Osteoblast (primary cell): ENCODE measurements at regions not wholly inside any gene's neighbourhood (a gene's known extent, or its start where the extent isn't known, plus 50 kb on each side); places are given as distances from the start of the nearest gene placed in this dataset.

ENCODE experiments used
- DNase-seq: peaks from one replicate; pipeline ENCODE4 v3.0.0; 2011; ENCODE audit warnings: low spot score, mixed read lengths; ENCODE audit not compliant: insufficient read length; ENCODE audit errors: missing footprints
- H2AFZ ChIP-seq: 2 replicates; pipeline ENCODE4 v1.6.0; 2011; ENCODE audit warnings: mild to moderate bottlenecking, low read length
- H3K27ac ChIP-seq: 2 replicates; pipeline ENCODE4 v1.5.1; 2011; ENCODE audit warnings: mild to moderate bottlenecking, low read depth, low read length, moderate library complexity
- H3K27me3 ChIP-seq: 2 replicates; pipeline ENCODE4 v1.6.0; 2012; ENCODE audit warnings: mild to moderate bottlenecking, control low read depth, inconsistent platforms, low read length, moderate library complexity; ENCODE audit not compliant: insufficient read depth
- H3K36me3 ChIP-seq: 2 replicates; pipeline ENCODE4 v1.5.1; 2011; ENCODE audit warnings: mild to moderate bottlenecking, low read length, control low read depth, moderate library complexity; ENCODE audit not compliant: insufficient read depth
- H3K4me1 ChIP-seq: 2 replicates; pipeline ENCODE4 v1.5.1; 2011; ENCODE audit warnings: mild to moderate bottlenecking, low read length, control low read depth, moderate library complexity; ENCODE audit not compliant: insufficient read depth
- H3K4me2 ChIP-seq: 2 replicates; pipeline ENCODE4 v1.6.0; 2011; ENCODE audit warnings: mild to moderate bottlenecking, low read length; ENCODE audit not compliant: insufficient read depth
- H3K4me3 ChIP-seq: fragments of 200-600 bp; sonication (generic); 3 replicates; pipeline ENCODE4 v1.5.1; 2012; ENCODE audit warnings: mild to moderate bottlenecking, low read length, inconsistent platforms; ENCODE audit not compliant: insufficient read depth
- H3K79me2 ChIP-seq: 2 replicates; pipeline ENCODE4 v1.6.0; 2012; ENCODE audit warnings: mild to moderate bottlenecking, low read length, control low read depth, inconsistent platforms; ENCODE audit not compliant: insufficient read depth
- H3K9me3 ChIP-seq: 2 replicates; pipeline ENCODE4 v1.5.1; 2011; ENCODE audit warnings: low read depth, low read length, control low read depth
- H4K20me1 ChIP-seq: 2 replicates; pipeline ENCODE4 v1.6.0; 2012; ENCODE audit warnings: mild to moderate bottlenecking, low read length, control low read depth; ENCODE audit not compliant: insufficient read depth
- TF ChIP-seq, protein P1 (sequence below): IDR thresholded peaks from 2 replicates; pipeline ENCODE4 v1.5.1; 2011; ENCODE audit warnings: mild to moderate bottlenecking, low read depth, low read length, moderate library complexity; ENCODE audit errors: extremely low read depth

DNA sequence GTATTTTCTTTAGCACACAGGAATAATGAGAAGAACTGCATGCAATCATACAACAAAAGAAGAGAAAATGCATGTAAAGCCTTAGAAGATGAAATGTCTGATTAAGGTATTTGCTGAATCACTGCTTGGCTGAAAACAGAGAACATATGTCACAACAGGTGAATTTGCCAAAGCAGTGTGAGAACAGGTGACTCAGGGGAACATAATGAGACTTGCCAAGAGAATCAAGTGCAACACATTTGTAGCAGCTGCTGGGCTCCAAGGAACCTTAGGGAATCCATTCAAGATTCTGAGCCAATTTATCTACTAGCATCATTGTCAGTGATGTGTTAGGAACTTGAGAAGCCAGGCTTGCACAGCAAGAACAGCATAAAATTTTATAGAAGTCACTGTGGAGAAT, 273.1 kb downstream of the PCDH20 start:
- TF ChIP-seq, protein P1, sequence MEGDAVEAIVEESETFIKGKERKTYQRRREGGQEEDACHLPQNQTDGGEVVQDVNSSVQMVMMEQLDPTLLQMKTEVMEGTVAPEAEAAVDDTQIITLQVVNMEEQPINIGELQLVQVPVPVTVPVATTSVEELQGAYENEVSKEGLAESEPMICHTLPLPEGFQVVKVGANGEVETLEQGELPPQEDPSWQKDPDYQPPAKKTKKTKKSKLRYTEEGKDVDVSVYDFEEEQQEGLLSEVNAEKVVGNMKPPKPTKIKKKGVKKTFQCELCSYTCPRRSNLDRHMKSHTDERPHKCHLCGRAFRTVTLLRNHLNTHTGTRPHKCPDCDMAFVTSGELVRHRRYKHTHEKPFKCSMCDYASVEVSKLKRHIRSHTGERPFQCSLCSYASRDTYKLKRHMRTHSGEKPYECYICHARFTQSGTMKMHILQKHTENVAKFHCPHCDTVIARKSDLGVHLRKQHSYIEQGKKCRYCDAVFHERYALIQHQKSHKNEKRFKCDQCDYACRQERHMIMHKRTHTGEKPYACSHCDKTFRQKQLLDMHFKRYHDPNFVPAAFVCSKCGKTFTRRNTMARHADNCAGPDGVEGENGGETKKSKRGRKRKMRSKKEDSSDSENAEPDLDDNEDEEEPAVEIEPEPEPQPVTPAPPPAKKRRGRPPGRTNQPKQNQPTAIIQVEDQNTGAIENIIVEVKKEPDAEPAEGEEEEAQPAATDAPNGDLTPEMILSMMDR, result no peak
- H3K79me2 ChIP-seq, result no peaks in the 10 kb centered on the region

DNA sequence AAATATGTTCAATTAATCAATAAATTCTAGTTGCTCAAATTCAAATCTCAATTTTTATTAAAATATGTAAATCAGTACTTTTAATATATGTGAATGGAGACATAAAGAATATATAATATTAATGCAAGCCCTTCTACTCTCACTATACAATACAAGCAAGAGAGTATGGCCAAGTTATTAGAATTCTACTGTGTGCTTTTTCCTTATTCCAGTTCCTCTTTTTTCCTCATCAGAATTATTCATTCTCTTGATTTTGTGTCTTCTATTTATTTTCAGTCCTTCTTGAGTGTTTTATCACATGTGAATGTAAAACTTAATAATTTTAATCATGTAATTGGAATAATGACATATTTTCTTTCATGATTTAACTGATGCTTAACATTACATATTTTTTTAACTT, 276.8 kb downstream of the PCDH20 start:
- Histone ChIP-seq H3K4me2 (no peak overlapping the region), H3K27ac (no peak overlapping the region), H3K36me3 (no peaks in the 10 kb centered on the region), H3K79me2 (no peaks in the 10 kb centered on the region), H4K20me1 (no peaks in the 10 kb centered on the region), H3K9me3 (no peaks in the 10 kb centered on the region), H3K4me3 (no peak overlapping the region), H3K27me3 (no peaks in the 10 kb centered on the region), H3K4me1 (no peaks in the 10 kb centered on the region), H2AFZ (no peak overlapping the region)
- TF ChIP-seq, protein P1, result no peak
- DNase-seq, result no peak

More for the DNA sequence above, 273.1 kb downstream of the PCDH20 start:
- H3K27me3 ChIP-seq, result no peaks in the 10 kb centered on the region
- DNase-seq, result no peak
- no peak overlapping the region for H3K27ac ChIP-seq
- no peak overlapping the region for H3K4me3 ChIP-seq
- no peak overlapping the region for H3K4me2 ChIP-seq
- peaks cover 10% of the 10 kb centered on the region for H3K9me3 ChIP-seq
- no peaks in the 10 kb centered on the region for H3K4me1 ChIP-seq
- H4K20me1 ChIP-seq, result no peaks in the 10 kb centered on the region
- H2AFZ ChIP-seq, result no peak overlapping the region
- no peaks in the 10 kb centered on the region for H3K36me3 ChIP-seq

DNA sequence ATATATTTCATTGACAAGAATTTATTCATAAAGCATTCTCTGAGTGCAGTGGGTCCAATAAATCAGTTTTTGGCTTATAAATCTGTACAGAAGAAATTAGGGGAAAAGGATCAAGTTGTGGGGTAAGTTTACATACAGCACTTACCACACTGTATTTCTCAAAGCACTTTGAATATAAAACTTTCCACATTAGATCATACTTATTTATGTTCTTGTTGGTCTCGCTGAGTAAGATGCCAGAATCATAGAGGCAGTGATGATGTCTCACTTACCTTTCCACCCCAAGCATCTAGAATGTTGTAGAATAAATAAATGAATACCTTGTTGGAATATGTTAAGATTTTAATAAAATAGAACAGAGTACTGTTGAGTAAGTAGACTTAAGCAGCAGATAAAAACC, 279.1 kb downstream of the PCDH20 start:
- Histone ChIP-seq H3K36me3 (no peaks in the 10 kb centered on the region), H3K27ac (no peak overlapping the region), H3K4me3 (no peak overlapping the region), H4K20me1 (no peaks in the 10 kb centered on the region), H3K4me2 (no peak overlapping the region), H3K9me3 (no peaks in the 10 kb centered on the region), H3K4me1 (no peaks in the 10 kb centered on the region), H2AFZ (no peak overlapping the region), H3K79me2 (no peaks in the 10 kb centered on the region), H3K27me3 (no peaks in the 10 kb centered on the region)
- DNase-seq, result no peak
- TF ChIP-seq, protein P1, result no peak

DNA sequence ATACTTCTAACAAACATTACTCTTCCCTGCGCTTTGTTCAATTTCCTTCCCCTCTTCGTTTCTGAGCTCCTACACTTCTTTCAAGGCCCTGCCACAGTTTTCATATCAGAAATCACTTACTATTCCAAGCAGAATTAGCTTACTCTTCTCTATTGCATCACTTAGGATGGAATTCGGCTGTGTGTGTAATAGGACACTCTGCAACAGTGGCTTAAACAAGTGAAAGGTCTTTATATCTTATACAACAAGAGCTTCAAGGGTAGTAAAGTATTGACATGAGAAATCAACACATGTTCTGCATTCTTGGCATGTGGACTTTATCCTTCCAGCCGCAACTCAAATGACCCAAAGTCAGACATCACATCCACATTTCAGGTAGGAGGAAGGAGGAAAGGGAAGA, 279.6 kb downstream of the PCDH20 start:
- Histone ChIP-seq H3K27me3 (no peaks in the 10 kb centered on the region), H3K27ac (no peak overlapping the region), H3K79me2 (no peaks in the 10 kb centered on the region), H4K20me1 (no peaks in the 10 kb centered on the region), H3K4me3 (no peak overlapping the region), H3K36me3 (no peaks in the 10 kb centered on the region), H3K4me1 (no peaks in the 10 kb centered on the region), H2AFZ (no peak overlapping the region), H3K4me2 (no peak overlapping the region), H3K9me3 (no peaks in the 10 kb centered on the region)
- DNase-seq, result peak; percentile 14
- TF ChIP-seq, protein P1, result no peak
